AG04450 (cell line): ENCODE measurements at regions not wholly inside any gene's neighbourhood (a gene's known extent, or its start where the extent isn't known, plus 50 kb on each side); places are given as distances from the start of the nearest gene placed in this dataset.
A peak's percentile ranks its signal among the peaks of the same experiment; 100 is the strongest.

Experiments
- CTCF ChIA-PET: fragments of 300-600, 350-600 bp; formaldehyde crosslinking; extraction: SDS; loops from one replicate; lab custom pipeline; 2022; ENCODE audit warnings: antibody characterized with exemption, inconsistent platforms; lab: Charles Lee
- POLR2A ChIA-PET: fragments of 350-600 bp; formaldehyde crosslinking; extraction: SDS; loops from one replicate; lab custom pipeline; 2021; ENCODE audit warnings: antibody characterized with exemption, inconsistent platforms; lab: Yijun Ruan, JAX
- DNase-seq: peaks from one replicate; pipeline ENCODE4 v3.0.0-alpha.2; 2011; ENCODE audit warnings: low read depth, low spot score
- H3K27ac ChIP-seq: one replicate; pipeline ENCODE4 v1.5.1; 2012; ENCODE audit warnings: low read depth, low read length, control low read depth
- H3K27me3 ChIP-seq: one replicate; pipeline ENCODE4 v1.6.0; 2012; ENCODE audit warnings: low read length; ENCODE audit not compliant: control insufficient read depth, insufficient read depth
- H3K4me3 ChIP-seq: 2 replicates; pipeline ENCODE4 v1.5.1; 2011; ENCODE audit warnings: mild to moderate bottlenecking, low read depth, low read length, control low read depth
- H3K9me3 ChIP-seq: 2 replicates; pipeline ENCODE4 v1.5.1; 2012; ENCODE audit warnings: low read length; ENCODE audit not compliant: control insufficient read depth, insufficient read depth
- TF ChIP-seq, protein P1 (sequence below): IDR thresholded peaks from 2 replicates; pipeline ENCODE4 v1.5.1; 2011; ENCODE audit warnings: low read depth, low read length, control low read depth, inconsistent platforms

DNA sequence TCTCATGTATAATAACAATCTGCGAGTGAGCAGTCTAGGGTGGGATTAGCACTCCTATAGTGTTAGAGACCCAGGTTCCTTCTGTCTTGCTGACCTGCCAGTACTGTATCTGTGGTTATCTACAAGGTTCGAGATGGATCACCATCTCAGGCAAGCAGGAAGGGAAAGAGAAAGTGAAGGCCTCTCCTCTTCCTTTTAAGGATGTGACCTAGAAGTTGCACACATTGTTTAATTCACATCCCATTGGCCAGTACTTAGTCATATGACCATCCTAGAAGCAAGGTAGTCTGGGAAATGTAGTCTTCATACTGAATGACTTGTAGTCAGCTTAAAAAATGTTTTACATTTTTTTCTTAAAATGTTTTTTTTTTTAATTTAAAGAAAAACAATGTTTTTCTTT is 168.6 kb downstream of the CARTPT start:
- CTCF ChIA-PET = no interaction called here
- peak; percentile 62 for DNase-seq
- H3K4me3 ChIP-seq = no peak overlapping the region
- TF ChIP-seq, protein P1, sequence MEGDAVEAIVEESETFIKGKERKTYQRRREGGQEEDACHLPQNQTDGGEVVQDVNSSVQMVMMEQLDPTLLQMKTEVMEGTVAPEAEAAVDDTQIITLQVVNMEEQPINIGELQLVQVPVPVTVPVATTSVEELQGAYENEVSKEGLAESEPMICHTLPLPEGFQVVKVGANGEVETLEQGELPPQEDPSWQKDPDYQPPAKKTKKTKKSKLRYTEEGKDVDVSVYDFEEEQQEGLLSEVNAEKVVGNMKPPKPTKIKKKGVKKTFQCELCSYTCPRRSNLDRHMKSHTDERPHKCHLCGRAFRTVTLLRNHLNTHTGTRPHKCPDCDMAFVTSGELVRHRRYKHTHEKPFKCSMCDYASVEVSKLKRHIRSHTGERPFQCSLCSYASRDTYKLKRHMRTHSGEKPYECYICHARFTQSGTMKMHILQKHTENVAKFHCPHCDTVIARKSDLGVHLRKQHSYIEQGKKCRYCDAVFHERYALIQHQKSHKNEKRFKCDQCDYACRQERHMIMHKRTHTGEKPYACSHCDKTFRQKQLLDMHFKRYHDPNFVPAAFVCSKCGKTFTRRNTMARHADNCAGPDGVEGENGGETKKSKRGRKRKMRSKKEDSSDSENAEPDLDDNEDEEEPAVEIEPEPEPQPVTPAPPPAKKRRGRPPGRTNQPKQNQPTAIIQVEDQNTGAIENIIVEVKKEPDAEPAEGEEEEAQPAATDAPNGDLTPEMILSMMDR = no peak
- H3K27me3 ChIP-seq = peaks cover 6% of the 10 kb centered on the region
- POLR2A ChIA-PET = no interaction called here
- H3K9me3 ChIP-seq = no peaks in the 10 kb centered on the region
- H3K27ac ChIP-seq = no peak overlapping the region

DNA sequence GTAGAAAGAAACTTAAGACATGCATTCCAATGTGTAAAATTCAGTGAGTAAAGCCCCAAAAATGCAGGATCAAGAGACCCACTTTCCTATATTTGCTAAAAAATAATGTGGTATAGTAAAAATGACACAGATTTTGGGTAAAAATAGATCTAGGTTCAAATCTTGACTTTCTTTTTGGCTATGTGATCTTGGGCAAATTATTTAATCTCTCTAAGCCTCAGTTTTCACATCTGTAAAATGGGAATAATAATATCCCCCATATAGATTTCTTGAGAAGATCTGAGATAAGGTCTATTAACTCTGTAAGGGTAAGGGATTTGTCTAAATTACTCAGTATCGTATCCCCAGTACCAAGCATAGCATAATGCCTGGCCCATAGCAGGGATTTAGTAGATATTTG is 172.3 kb downstream of the CARTPT start:
- Histone ChIP-seq H3K4me3 (no peak overlapping the region), H3K27ac (no peak overlapping the region), H3K27me3 (peaks cover 8% of the 10 kb centered on the region), H3K9me3 (no peaks in the 10 kb centered on the region)
- TF ChIP-seq, protein P1 = no peak
- POLR2A ChIA-PET = no interaction called here
- CTCF ChIA-PET = no interaction called here
- DNase-seq = no peak

DNA sequence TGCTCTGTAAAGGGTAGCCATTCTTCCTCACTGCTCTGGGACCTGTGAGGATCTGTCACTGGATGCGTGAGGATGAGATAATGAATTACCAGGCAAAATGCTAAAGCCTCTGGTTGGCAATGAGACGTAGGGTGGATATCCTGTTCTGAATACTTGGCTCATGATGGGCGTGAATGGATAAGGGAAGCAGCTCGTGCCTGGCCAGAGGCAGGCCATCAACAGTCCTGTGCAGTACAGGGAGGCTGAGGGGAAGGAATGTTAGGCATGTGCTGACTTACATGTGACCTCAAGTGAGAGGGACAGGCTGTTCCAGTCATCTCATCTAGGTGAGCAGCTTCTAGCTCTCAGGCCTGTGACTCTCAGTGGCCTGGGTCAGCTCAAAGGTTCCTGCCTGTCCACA is 172.8 kb downstream of the CARTPT start:
- Histone ChIP-seq H3K27me3 (peaks cover 8% of the 10 kb centered on the region), H3K27ac (no peak overlapping the region), H3K4me3 (no peak overlapping the region), H3K9me3 (no peaks in the 10 kb centered on the region)
- DNase-seq = no peak
- ChIA-PET CTCF (no interaction called here), POLR2A (no interaction called here)
- TF ChIP-seq, protein P1 = no peak

DNA sequence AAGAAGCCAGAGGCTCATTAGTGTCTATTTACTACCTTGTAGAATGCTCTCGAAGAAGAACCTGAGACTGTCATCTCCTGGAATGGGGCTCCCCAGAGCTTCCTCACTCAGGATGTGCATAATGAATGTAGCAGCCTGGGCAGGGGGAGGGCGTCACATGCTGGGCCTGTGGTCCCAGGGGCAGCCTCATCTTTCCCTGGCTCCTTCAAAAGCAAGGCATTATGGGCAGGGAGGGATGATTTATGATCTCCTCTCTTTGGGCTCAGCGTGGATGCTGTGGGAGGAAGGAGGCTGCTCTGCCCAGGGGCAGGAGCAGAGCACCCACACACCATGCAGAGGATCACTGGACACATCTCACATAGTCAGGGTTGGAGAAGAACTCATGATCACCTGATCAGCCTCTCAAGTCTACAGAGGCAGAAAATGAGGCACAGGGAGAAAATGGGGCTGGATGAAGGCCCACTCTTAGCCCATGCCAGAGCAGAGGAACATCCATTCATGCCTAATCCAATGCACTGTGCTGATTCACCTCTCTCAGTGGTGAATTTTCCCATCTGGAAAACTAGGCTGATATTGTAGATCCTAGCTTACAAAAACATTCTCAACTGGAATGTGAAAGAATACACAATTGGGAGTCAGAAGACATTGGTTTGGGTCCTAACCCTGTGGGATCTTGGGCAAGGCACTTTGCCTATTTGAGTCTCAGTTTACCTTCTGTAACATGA is 173.7 kb downstream of the CARTPT start:
- POLR2A ChIA-PET = no interaction called here
- Histone ChIP-seq H3K9me3 (no peaks in the 10 kb centered on the region), H3K27me3 (peaks cover 8% of the 10 kb centered on the region), H3K27ac (no peak overlapping the region), H3K4me3 (no peak overlapping the region)
- TF ChIP-seq, protein P1 = no peak
- CTCF ChIA-PET = no interaction called here
- DNase-seq = no peak

DNA sequence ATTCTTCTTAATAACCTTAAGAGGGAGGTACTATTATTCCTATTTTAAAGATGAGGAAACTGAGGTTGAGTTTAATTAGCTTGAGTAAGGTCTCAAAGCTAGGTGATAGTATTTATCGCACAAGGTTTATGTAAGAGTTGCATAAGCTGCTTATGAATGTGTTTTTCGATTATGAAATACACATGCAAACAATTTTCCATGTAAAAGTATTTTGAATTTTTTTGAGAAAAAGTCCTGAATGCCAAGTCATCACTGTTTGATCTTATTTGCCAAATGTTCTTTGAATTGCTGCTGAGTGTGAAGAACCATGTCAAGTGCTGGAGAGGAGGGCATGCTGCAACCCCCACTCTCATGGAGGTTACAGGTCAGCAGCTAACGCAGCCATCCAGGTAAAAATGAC is 174.4 kb downstream of the CARTPT start:
- TF ChIP-seq, protein P1 = no peak
- Histone ChIP-seq H3K27me3 (peaks cover 8% of the 10 kb centered on the region), H3K27ac (no peak overlapping the region), H3K9me3 (no peaks in the 10 kb centered on the region), H3K4me3 (no peak overlapping the region)
- POLR2A ChIA-PET = no interaction called here
- DNase-seq = no peak
- CTCF ChIA-PET = no interaction called here
